Astrocyte (in vitro differentiated cells and primary cell): ENCODE measurements at regions not wholly inside any gene's neighbourhood (a gene's known extent, or its start where the extent isn't known, plus 50 kb on each side); places are given as distances from the start of the nearest gene placed in this dataset.

Experiments
- CTCF ChIP-seq: IDR thresholded peaks from 2 replicates; pipeline ENCODE4 v1.5.1; 2011; ENCODE audit warnings: low read depth, mild to moderate bottlenecking, inconsistent platforms, low read length, moderate library complexity; ENCODE audit not compliant: insufficient read depth
- EZH2 ChIP-seq: IDR thresholded peaks from 2 replicates; pipeline ENCODE4 v1.6.1; 2012; ENCODE audit warnings: mild to moderate bottlenecking, low read length, inconsistent platforms; ENCODE audit not compliant: insufficient read depth

- TF ChIP-seq CTCF (no peak), EZH2 (no peak)
Measured at GRCh38 chr1:101311146-101311920, 74.5 kb downstream of the S1PR1 start.
